EH (cell line): ENCODE measurements at regions not wholly inside any gene's neighbourhood (a gene's known extent, or its start where the extent isn't known, plus 50 kb on each side); places are given as distances from the start of the nearest gene placed in this dataset.

Experiments used
- DNase-seq: peaks from one replicate; pipeline ENCODE4 v3.0.0-alpha.2; 2015; ENCODE audit warnings: low read depth

GRCh38 chr22:48592488-48592887 lies 1235.2 kb downstream of the BRD1 start:
- no peak for DNase-seq

- no peak for DNase-seq
Observed at GRCh38 chr22:48592066-48592345, 1235.7 kb downstream of the BRD1 start.

DNA sequence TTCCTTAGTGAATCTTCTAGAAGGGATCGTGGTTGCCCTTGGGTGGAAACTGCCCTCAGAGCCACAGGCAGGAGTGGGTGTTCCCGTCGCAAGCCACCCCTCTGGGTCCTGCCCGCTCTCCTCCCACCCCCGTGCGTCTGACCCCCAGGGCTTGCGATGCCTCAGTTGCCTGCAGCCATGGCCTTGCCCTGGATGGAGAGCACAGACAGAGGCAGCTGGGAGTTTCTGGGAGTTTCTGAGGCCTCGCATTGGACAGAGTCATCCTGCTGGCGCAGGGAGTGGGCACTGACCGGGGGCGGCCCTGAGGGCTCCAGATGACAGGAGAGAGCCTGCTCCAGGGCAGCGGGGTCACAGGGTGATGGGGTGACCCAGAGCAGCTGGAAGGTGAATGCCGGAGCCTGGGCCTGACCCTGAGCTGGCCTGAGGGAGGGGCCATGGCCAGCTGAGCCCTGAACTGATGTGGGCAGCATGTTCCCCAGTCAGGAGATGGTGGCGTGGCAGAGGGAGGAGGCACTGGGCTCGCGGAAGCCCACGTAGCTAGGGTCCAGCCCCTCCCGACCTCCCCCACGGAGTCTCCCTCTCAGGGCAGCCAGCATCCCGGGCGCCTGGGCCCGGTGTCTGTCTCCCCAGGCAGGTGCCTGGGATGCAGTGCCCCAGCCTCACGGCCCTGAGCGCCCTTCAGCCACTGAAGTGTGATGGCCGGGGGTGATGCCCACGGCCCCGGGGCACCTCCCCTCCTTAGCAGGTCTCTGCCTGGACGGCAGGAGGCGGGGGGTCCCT lies 1236.2 kb downstream of the BRD1 start:
- no peak for DNase-seq

DNA sequence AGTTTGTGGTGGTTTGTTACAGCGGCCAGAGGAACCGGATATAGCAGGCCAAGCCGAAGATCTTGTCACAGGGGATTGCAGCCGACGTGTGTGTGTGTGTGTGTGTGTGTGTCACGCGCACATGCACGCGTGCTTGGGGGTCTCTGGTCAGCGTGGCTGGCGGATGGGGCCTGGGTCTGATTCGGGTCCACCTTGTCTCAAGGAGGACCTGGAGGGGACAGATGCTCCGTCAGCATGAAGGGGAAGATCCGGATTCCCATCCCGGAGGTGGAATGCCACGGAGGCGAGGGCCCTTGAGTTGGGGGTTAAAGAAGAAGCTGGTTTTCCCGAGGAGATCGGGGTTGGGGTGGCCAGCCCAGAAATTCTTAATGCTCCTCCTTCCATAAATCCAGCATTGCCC lies 1237.8 kb downstream of the BRD1 start:
- DNase-seq, result no peak

GRCh38 chr22:48588878-48589450 lies 1238.7 kb downstream of the BRD1 start:
- no peak for DNase-seq

DNA sequence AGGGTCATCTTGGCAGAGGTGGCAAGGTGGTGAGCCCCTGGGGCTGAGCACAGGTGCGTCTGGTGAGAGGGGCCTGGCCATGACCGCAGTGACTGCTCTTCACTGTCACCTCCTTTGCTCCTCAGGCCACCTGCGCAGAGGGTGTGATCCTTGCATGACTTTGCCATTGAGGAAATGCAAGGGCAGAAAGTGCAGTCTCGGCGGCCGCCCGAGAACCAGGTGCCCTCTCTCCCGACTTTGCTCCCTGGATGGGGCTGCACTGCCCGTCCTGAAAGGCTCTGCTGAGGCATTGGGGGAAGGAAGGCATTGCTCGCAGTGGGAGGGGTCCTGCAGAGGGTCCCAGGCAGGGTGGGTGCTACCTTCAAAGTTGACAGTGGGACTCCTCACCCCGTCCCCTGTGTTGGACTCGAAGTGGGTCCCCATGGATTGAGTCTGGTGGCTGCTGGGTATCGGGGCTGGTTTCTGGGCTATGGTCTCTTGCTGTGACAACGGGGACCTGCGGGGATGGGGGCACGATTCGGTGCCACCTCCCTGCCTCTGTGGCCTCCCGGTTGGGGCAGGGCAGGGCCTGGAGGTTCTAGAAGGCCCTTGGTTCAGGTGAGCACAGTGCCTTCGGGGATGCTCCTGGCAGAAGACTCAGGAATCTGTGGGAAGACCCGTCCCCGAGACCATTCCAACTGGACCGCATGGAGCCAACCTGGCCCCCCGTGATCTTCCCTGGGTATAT lies 1239.4 kb downstream of the BRD1 start:
- no peak for DNase-seq

DNA sequence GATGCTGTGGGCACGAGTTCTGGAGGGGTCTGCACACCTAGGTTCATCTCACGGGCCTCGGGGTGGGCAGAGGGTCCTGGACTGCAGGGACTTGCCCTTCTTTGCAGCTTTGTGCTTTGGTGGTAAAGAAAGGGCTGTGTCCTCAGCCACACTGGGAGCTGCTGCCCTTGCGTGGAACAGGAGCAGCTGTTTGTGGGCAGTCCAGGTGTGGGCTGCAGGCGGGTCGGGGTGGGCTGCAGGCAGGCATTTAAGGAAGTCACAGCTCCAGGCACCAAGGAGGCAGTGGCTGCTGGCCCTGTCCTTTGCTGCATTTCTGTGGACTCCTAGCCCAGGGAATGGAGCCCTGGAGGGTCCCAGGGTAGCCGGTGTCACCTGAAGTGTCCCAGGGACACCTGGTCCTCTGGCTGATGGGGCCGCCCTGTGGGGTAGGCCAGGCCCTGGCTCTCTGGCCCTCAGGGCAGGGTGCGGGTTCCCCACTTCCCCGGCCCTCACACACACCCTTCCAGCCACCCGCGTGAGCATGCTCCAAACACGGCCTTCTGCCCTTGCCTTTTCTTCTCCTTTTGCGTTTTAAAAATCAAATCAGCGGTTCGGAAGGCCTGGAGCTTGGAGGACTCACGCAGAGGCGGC lies 1240.3 kb downstream of the BRD1 start:
- no peak for DNase-seq

DNA sequence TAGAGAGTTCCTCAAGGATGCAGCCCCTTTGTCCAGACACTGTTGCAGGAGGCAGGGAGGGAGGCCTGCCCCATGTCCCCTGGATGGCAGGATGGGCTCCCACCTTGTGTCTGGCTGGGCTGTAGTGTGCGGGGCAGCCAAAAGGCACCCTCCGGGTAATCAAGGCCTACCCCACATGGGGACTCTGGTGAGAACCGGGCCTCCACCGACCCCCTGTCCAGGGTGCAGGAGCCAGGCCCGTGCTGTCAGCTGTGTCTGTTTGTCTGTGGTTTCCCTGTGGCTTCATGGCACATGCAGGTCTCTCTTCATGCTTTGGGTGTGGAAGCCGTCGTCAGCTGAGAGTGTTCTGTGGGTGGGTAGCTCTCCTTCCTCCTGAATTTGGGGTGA lies 1240.9 kb downstream of the BRD1 start:
- DNase-seq, result no peak

DNA sequence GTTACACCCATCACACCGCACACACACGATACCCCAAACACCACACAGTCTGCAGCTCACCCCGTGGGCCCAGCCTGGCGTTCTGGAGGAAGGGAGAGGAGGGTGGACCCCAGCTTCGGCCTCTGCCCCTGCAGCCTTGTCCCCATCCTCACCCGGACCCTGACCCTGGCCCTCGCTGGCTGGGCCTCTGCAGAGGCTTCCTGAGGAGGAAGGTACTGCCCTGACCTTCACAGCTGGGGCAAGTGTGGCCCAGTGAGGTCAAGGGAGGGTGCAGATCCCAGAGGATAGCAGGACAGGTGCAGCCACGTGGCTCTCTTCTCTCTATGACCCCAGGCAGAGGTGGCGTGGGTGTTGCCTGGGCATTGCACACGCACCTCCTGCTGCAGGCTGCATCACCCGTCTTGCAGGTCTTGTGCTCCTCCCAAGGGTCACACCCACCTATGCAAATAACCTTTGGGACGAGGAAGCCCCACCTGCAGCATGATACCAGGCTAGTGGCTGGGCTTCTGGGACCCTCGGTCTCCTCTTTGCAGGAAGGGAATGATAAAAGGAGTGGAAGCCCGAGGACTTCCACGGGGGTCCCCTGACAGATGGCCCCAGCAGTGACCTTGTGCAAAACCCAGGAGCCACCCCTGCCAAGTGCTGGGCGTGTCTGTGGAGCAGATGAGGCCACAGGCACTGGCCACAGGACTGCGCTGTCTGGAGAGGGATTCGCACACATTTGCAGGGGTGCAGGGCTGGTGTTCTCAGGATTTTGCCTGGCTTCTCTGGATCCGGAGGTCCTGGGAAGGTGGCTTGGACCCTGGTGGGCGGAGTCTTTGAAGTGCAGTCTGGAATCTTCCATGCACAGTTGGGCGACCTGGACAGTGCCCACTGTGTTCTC lies 1241.5 kb downstream of the BRD1 start:
- no peak for DNase-seq

- no peak for DNase-seq
Observed at GRCh38 chr22:48584170-48584569, 1243.5 kb downstream of the BRD1 start.

DNA sequence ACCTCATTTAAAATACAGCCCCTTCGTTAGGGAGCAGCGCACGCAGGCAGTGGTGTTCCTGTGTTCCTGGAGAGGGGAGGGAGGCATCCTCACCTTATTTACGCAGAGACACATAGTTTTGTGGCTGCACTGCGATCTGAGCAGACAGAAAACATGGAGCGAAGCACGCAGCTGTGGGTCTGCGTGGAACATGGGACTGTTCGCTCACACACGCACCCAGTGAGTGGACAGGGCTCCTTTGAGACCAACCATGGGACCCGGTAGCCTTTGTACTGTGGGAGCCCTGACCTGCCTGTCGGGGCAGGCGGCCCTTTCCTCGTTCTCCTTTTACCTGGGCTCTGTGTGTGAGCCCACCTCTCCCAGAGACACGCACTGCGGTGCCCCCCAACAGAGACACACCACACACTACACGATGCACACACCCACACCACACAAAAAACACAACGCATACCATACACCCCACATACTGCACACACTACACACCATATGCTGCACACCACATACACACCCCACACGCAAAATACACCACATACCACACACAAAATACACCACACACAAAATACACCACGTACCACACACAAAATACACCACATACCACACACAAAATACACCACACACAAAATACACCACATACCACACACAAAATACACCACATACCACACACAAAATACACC lies 1245.7 kb downstream of the BRD1 start:
- DNase-seq, result no peak

DNA sequence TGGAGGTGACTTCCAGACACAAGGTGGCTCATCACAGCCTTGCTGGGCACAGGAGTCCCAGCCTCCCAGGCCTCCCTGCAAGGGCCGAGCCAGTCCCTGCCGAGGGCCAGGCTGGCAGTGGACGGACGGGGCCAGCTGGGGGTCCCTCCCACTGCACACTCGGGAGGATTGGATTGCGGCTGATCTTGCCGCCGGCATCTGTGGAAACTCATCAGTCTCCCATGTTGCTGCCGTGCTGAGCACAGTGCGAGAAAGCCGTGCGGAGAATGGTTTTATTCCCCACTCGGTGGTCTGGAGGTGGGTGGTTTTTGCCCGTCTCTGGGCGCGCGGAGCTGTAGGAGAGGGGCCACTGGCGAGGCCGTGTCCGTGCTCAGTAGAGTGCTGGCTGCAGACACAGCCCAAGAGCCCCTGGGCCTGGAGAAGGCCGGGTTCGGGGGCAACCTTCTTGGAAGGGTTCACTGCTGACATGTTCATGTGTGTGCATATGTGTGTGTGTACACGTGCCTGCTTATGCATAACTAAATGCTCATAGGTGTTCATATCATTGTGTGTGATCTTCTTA lies 1246.4 kb downstream of the BRD1 start:
- DNase-seq, result no peak

DNA sequence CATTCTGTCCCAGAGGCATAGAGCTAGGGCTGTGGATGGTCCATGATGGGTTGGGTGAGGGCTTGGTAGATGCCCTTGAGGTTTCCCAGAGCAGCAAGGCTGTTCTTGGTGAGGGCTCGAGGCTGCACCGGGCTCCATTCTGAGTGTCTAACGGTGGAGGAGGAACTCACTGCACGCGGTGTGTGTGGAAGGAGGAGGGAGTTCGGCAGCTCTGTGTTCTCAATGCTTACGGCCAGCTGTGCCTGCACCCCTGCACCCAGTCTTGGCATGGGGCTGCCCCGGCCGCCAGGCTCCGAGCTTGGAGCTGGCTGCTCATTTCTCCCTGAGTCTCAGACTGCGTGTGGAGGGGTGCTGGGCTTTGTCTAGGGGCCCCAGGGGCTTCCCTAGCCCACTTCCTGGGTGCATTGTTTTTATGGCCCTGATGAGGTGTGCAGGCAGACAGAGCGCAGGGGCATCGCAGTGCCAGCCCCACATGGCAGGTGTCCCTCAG lies 1247.1 kb downstream of the BRD1 start:
- DNase-seq, result no peak

DNA sequence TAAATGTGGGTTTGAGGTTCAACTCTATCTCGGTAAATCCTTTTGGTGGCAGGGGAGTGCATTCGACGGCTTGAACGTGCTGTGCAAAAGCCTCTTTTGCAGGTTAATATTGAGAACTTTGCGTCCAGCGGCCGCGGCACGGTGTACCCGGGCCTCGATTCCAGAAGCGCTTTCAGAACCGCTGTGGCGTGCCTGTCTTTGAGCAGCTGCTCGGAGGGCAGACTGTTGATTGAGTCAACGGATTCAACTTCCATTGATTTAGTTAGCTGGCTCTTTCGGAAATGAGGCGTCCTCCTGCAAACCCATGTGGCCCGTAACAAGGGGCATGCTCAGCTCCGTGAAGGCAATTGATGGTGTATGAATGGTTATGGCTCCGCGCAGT lies 1247.8 kb downstream of the BRD1 start:
- DNase-seq, result no peak

GRCh38 chr22:48579043-48579927 lies 1248.4 kb downstream of the BRD1 start:
- no peak for DNase-seq

GRCh38 chr22:48578138-48579042 lies 1249.3 kb downstream of the BRD1 start:
- no peak for DNase-seq

- no peak for DNase-seq
Observed at GRCh38 chr22:48577691-48578090, 1250.0 kb downstream of the BRD1 start.

GRCh38 chr22:48577014-48577690 lies 1250.5 kb downstream of the BRD1 start:
- no peak for DNase-seq
